ENCODE measurements at regions not wholly inside any gene's neighbourhood (a gene's known extent, or its start where the extent isn't known, plus 50 kb on each side); places are given as distances from the start of the nearest gene placed in this dataset.

- no peak for TF ChIP-seq CTCF (IDR thresholded peaks at IDR 0.05)
- no peak for TF ChIP-seq EZH2 (IDR thresholded peaks at IDR 0.05; ENCODE audit: borderline replicate concordance, insufficient read depth, low read depth, low read length, poor library complexity, severe bottlenecking)
Measured at GRCh38 chr9:108559432-108559831, 296.4 kb downstream of the ACTL7B start.

Data from B cell (primary cell).